ENCODE measurements at regions not wholly inside any gene's neighbourhood (a gene's known extent, or its start where the extent isn't known, plus 50 kb on each side); places are given as distances from the start of the nearest gene placed in this dataset.

DNA sequence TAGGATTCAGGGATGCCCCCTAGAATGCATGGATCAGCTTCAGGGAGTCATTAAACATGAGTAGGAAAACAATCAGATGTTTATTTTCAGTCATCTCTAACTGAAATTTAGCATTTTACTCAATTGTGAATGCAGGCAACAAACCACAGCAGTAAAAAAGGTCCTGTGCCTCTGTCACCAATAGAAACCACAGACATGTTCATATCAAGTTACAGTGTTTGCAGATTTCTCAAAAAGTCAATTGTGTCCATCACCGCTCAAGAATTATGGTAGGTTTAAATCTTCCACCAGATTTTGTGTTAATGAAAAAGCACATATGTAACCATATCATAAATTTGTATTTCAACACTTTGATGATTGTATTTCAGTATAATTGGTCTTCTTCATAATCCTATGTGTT, 68.4 kb upstream of the SLC1A1 start:
- TF ChIP-seq ZNF720 (CRISPR knock-in tag; IDR thresholded peaks at IDR 0.05) (no peak), U2AF2 (IDR thresholded peaks at IDR 0.05; ENCODE audit: low read depth, low read length) (no peak), NFATC3 (CRISPR knock-in tag; IDR thresholded peaks at IDR 0.05) (no peak), FOXK1 (CRISPR knock-in tag; IDR thresholded peaks at IDR 0.05; ENCODE audit: borderline replicate concordance, low read depth) (no peak), ZNF564 (CRISPR knock-in tag; IDR thresholded peaks at IDR 0.05) (no peak), HOMEZ (CRISPR knock-in tag; IDR thresholded peaks at IDR 0.05; ENCODE audit: low read depth) (no peak), ZSCAN29 (CRISPR knock-in tag; conservative IDR thresholded peaks at IDR 0.05) (no peak), ZBTB20 (CRISPR knock-in tag; IDR thresholded peaks at IDR 0.05; ENCODE audit: borderline replicate concordance, low read depth) (no peak), ZNF792 (CRISPR knock-in tag; IDR thresholded peaks at IDR 0.05) (no peak), TBP (CRISPR knock-in tag; IDR thresholded peaks at IDR 0.05) (no peak)
- TF ChIP-seq, protein P1, sequence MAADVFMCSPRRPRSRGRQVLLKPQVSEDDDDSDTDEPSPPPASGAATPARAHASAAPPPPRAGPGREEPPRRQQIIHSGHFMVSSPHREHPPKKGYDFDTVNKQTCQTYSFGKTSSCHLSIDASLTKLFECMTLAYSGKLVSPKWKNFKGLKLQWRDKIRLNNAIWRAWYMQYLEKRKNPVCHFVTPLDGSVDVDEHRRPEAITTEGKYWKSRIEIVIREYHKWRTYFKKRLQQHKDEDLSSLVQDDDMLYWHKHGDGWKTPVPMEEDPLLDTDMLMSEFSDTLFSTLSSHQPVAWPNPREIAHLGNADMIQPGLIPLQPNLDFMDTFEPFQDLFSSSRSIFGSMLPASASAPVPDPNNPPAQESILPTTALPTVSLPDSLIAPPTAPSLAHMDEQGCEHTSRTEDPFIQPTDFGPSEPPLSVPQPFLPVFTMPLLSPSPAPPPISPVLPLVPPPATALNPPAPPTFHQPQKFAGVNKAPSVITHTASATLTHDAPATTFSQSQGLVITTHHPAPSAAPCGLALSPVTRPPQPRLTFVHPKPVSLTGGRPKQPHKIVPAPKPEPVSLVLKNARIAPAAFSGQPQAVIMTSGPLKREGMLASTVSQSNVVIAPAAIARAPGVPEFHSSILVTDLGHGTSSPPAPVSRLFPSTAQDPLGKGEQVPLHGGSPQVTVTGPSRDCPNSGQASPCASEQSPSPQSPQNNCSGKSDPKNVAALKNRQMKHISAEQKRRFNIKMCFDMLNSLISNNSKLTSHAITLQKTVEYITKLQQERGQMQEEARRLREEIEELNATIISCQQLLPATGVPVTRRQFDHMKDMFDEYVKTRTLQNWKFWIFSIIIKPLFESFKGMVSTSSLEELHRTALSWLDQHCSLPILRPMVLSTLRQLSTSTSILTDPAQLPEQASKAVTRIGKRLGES (CRISPR knock-in tag; IDR thresholded peaks at IDR 0.05; ENCODE audit: borderline replicate concordance) = no peak
- TF ChIP-seq, protein P2, sequence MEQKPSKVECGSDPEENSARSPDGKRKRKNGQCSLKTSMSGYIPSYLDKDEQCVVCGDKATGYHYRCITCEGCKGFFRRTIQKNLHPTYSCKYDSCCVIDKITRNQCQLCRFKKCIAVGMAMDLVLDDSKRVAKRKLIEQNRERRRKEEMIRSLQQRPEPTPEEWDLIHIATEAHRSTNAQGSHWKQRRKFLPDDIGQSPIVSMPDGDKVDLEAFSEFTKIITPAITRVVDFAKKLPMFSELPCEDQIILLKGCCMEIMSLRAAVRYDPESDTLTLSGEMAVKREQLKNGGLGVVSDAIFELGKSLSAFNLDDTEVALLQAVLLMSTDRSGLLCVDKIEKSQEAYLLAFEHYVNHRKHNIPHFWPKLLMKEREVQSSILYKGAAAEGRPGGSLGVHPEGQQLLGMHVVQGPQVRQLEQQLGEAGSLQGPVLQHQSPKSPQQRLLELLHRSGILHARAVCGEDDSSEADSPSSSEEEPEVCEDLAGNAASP (CRISPR knock-in tag; IDR thresholded peaks at IDR 0.05; ENCODE audit: borderline replicate concordance) = no peak
- intact Hi-C loops (cut with micrococcal nuclease; ENCODE audit: unreplicated experiment) (no loop called here), in situ Hi-C loops (cut with HindIII; ENCODE audit: extremely low pct_ligation_motif_present, low pct_unique_long_range_greater_than_20kb) (no loop called here)
- no peak for DNase-seq (ENCODE audit: low spot score)
- CTCF ChIA-PET (ENCODE audit: low intra/inter-chr PET ratio, low total read pairs) = no interaction called here
- Histone ChIP-seq H3K27ac (ENCODE audit: extremely low read length, insufficient read depth, low read length) (no peak overlapping the region), H3K9ac (ENCODE audit: insufficient read depth, low read depth, low read length) (no peak overlapping the region), H2AFZ (ENCODE audit: low read length) (no peak overlapping the region), H3K9me3 (ENCODE audit: low read length) (no peaks in the 10 kb centered on the region), H3K27me3 (ENCODE audit: control insufficient read depth in 1 of 2, insufficient read depth in 2 of 2, low read length in 2 of 2) (no peaks in the 10 kb centered on the region; a peak in 1 of 5 replicates), H3K36me3 (replicated peaks in 1 of 2; ENCODE audit: control insufficient read depth in 1 of 2, insufficient read depth in 2 of 2, low read length in 2 of 2) (no peaks in the 10 kb centered on the region), H3K4me1 (ENCODE audit: insufficient read depth, low read length) (no peaks in the 10 kb centered on the region), H3K4me2 (ENCODE audit: low read depth, low read length) (no peak overlapping the region), H4K20me1 (ENCODE audit: insufficient read depth, low read length) (no peaks in the 10 kb centered on the region), H3K4me3 (replicated peaks in 1 of 3; ENCODE audit: insufficient read depth in 1 of 3, low read depth in 2 of 3, low read length in 3 of 3) (no peak overlapping the region), H3K79me2 (ENCODE audit: insufficient read depth, low read length) (no peaks in the 10 kb centered on the region)
- BruUV-seq (replicated peaks) = no TSS peak
- ATAC-seq = no peak
- POLR2A ChIA-PET = no interaction called here
- no peak for FAIRE-seq
- WGBS (ENCODE audit: low lambda C conversion rate) = 29% methylated on average over 1 of the region's 1 CpG

All from HepG2 (cell line).